A549 (cell line): ENCODE measurements at regions not wholly inside any gene's neighbourhood (a gene's known extent, or its start where the extent isn't known, plus 50 kb on each side); places are given as distances from the start of the nearest gene placed in this dataset.

Experiments used
- ATAC-seq, 2 experiments: fragments of 200-7000 bp in 1 of 2; fragments of >200 bp in 1 of 2; cut with Nextera tagmentation in 1 of 2; cut with Tn5 transposase in 1 of 2; 3 replicates each; pipeline versions ENCODE4 v1.8.0 to v1.9.1; 2018 to 2020; ENCODE audit warnings: mild to moderate bottlenecking in 1 of 2, moderate library complexity in 1 of 2
- CTCF ChIA-PET: fragments of 300-600 bp; sonication (Branson Sonifier 250); formaldehyde crosslinking; extraction: SDS; loops from one replicate; lab custom pipeline; 2021; ENCODE audit warnings: antibody characterized with exemption, inconsistent platforms; lab: Yijun Ruan, JAX
- POLR2A ChIA-PET: fragments of 350-600 bp; formaldehyde crosslinking; extraction: SDS; loops from one replicate; lab custom pipeline; 2021; ENCODE audit warnings: antibody characterized with exemption, inconsistent platforms; lab: Yijun Ruan, JAX
- DNase-seq, 2 experiments: peaks; one replicate each; pipeline versions ENCODE4 v3.0.0 to v3.0.0-alpha.2; 2011 to 2016; ENCODE audit warnings: low read depth in 1 of 2, low spot score in 1 of 2
- FAIRE-seq: peaks from 2 replicates; lab custom pipeline; 2011; peaks lifted over from hg19 to GRCh38; lab: Jason Lieb, UNC
- H3K27ac ChIP-seq, 2 experiments: fragments of >200 bp; sonication (Bioruptor Twin); formaldehyde crosslinking; 3 replicates each; pipeline ENCODE4 v1.5.1; 2016 to 2017
- H3K4me1 ChIP-seq: fragments of >200 bp; sonication (Bioruptor Twin); formaldehyde crosslinking; 3 replicates; pipeline ENCODE4 v1.6.1; 2016
- H3K4me2 ChIP-seq: fragments of >200 bp; sonication (Bioruptor Twin); formaldehyde crosslinking; 3 replicates; pipeline ENCODE4 v1.6.1; 2016
- H3K4me3 ChIP-seq: fragments of >200 bp; sonication (Bioruptor Twin); formaldehyde crosslinking; 3 replicates; pipeline ENCODE4 v1.5.1; 2016
- H3K9me3 ChIP-seq: fragments of >200 bp; sonication (Bioruptor Twin); formaldehyde crosslinking; 3 replicates; pipeline ENCODE4 v1.6.1; 2016
- ATOH8 ChIP-seq: fragments of 250-450 bp; sonication (Bioruptor Pico); IDR thresholded peaks from 2 replicates; pipeline ENCODE4 v1.5.0; 2020; ENCODE audit warnings: low read depth, mild to moderate bottlenecking, moderate library complexity
- BHLHE40 ChIP-seq: IDR thresholded peaks from 2 replicates; pipeline ENCODE4 v1.6.1; 2012; ENCODE audit warnings: low read depth, low read length, inconsistent platforms
- CBX8 ChIP-seq: fragments of 200-600 bp; sonication (generic); IDR thresholded peaks from 2 replicates; pipeline ENCODE4 v1.6.1; 2016
- CEBPB ChIP-seq, 2 experiments: fragments of >200 bp in 1 of 2; sonication (Bioruptor Twin) in 1 of 2; formaldehyde crosslinking in 1 of 2; IDR thresholded peaks; 2 replicates each; pipeline ENCODE4 v1.6.1; 2012 to 2016
- CHD2 ChIP-seq: fragments of 150-350 bp; IDR thresholded peaks from 2 replicates; pipeline ENCODE4 v1.6.1; 2014; ENCODE audit warnings: low read length; ENCODE audit not compliant: partially characterized antibody
- CTCF ChIP-seq: fragments of >200 bp; sonication (Bioruptor Twin); formaldehyde crosslinking; IDR thresholded peaks from 3 replicates; pipeline ENCODE4 v1.5.1; 2016
- E2F6 ChIP-seq: IDR thresholded peaks from 2 replicates; pipeline ENCODE4 v1.6.1; 2012; ENCODE audit warnings: low read depth, borderline replicate concordance
- EHF ChIP-seq: fragments of 250-450 bp; sonication (Bioruptor Pico); IDR thresholded peaks from 2 replicates; pipeline ENCODE4 v1.5.0; 2020; ENCODE audit warnings: mild to moderate bottlenecking
- EHMT2 ChIP-seq: fragments of 200-600 bp; sonication (generic); IDR thresholded peaks from 2 replicates; pipeline ENCODE4 v1.6.1; 2016; ENCODE audit warnings: antibody characterized with exemption, low read depth, mild to moderate bottlenecking, moderate library complexity
- ESRRA ChIP-seq: fragments of 150-350 bp; IDR thresholded peaks from 2 replicates; pipeline ENCODE4 v1.6.1; 2014; ENCODE audit warnings: mild to moderate bottlenecking, low read length, borderline replicate concordance
- HEYL ChIP-seq: fragments of 250-450 bp; sonication (Bioruptor Pico); IDR thresholded peaks from 2 replicates; pipeline ENCODE4 v1.8.0; 2021; ENCODE audit warnings: mild to moderate bottlenecking, moderate library complexity
- HOXB5 ChIP-seq: fragments of 250-450 bp; sonication (Bioruptor Pico); IDR thresholded peaks from 2 replicates; pipeline ENCODE4 v1.5.0; 2020; ENCODE audit warnings: mild to moderate bottlenecking, moderate library complexity
- JUN ChIP-seq, 2 experiments: fragments of >200 bp; sonication (Bioruptor Twin); formaldehyde crosslinking; IDR thresholded peaks; 2 replicates in 1 of 2; 3 replicates in 1 of 2; pipeline ENCODE4 v1.6.1; 2016 to 2017
- JUNB ChIP-seq: fragments of >200 bp; sonication (Bioruptor Twin); formaldehyde crosslinking; IDR thresholded peaks from 2 replicates; pipeline ENCODE4 v1.6.1; 2016
- KDM1A ChIP-seq: fragments of 200-600 bp; sonication (generic); IDR thresholded peaks from 2 replicates; pipeline ENCODE4 v1.6.1; 2016; ENCODE audit warnings: low read depth, mild to moderate bottlenecking
- MAFK ChIP-seq: fragments of 450-650 bp; IDR thresholded peaks from 2 replicates; pipeline ENCODE4 v1.6.1; 2014; ENCODE audit not compliant: partially characterized antibody
- MAX ChIP-seq: IDR thresholded peaks from 2 replicates; pipeline ENCODE4 v1.6.1; 2012
- MAZ ChIP-seq: fragments of 150-350 bp; IDR thresholded peaks from 2 replicates; pipeline ENCODE4 v1.6.1; 2014; ENCODE audit warnings: antibody characterized with exemption, low read depth, low read length, borderline replicate concordance
- NFE2L2 ChIP-seq: fragments of 150-350 bp; conservative IDR thresholded peaks from 2 replicates; pipeline ENCODE4 v1.6.1; 2014; ENCODE audit warnings: low read length
- NR3C1 ChIP-seq: fragments of >200 bp; sonication (Bioruptor Twin); formaldehyde crosslinking; IDR thresholded peaks from 3 replicates; pipeline ENCODE4 v1.6.1; 2017
- POLR2A ChIP-seq: IDR thresholded peaks from 2 replicates; pipeline ENCODE4 v1.6.1; 2012; ENCODE audit warnings: mild to moderate bottlenecking, low read length
- RAD21 ChIP-seq, 2 experiments: fragments of >200 bp in 1 of 2; sonication (Bioruptor Twin) in 1 of 2; formaldehyde crosslinking in 1 of 2; IDR thresholded peaks in 1 of 2; conservative IDR thresholded peaks in 1 of 2; 2 replicates in 1 of 2; 3 replicates in 1 of 2; pipeline ENCODE4 v1.6.1; 2012 to 2018; ENCODE audit warnings: inconsistent platforms in 1 of 2
- RARB ChIP-seq: fragments of 250-450 bp; sonication (Bioruptor Pico); IDR thresholded peaks from 2 replicates; pipeline ENCODE4 v1.8.0; 2021; ENCODE audit warnings: mild to moderate bottlenecking, moderate library complexity
- RCOR1 ChIP-seq: fragments of 150-350 bp; IDR thresholded peaks from 2 replicates; pipeline ENCODE4 v1.6.1; 2014; ENCODE audit warnings: antibody characterized with exemption, low read length, low read depth
- REST ChIP-seq: fragments of 200-600 bp; sonication (generic); IDR thresholded peaks from 2 replicates; pipeline ENCODE4 v1.6.1; 2016; ENCODE audit warnings: antibody characterized with exemption, mild to moderate bottlenecking, moderate library complexity
- SREBF2 ChIP-seq: fragments of 450-650 bp; IDR thresholded peaks from 2 replicates; pipeline ENCODE4 v1.6.1; 2014; ENCODE audit warnings: mild to moderate bottlenecking, moderate library complexity
- TP53 ChIP-seq: fragments of 250-450 bp; sonication (Bioruptor Pico); IDR thresholded peaks from 2 replicates; pipeline ENCODE4 v1.5.0; 2021; ENCODE audit warnings: mild to moderate bottlenecking, moderate library complexity
- USF2 ChIP-seq: fragments of 450-650 bp; IDR thresholded peaks from 2 replicates; pipeline ENCODE4 v1.6.1; 2014; ENCODE audit warnings: antibody characterized with exemption
- ZFP36 ChIP-seq: fragments of 450-650 bp; IDR thresholded peaks from 2 replicates; pipeline ENCODE4 v1.6.1; 2014; ENCODE audit warnings: borderline replicate concordance; ENCODE audit not compliant: partially characterized antibody
- ZNF302 ChIP-seq: fragments of 250-450 bp; sonication (Bioruptor Pico); IDR thresholded peaks from 2 replicates; pipeline ENCODE4 v1.9.0; 2021; ENCODE audit warnings: inconsistent platforms, mild to moderate bottlenecking, moderate library complexity
- WGBS: methylation state at CpG from one replicate; pipeline ENCODE4 v1.1.6; 2017; ENCODE audit errors: missing lambda C conversion rate; 5-methylcytosine and 5-hydroxymethylcytosine counted together

GRCh38 chr2:220120041-220120440 is 492.6 kb downstream of the SLC4A3 start:
- FAIRE-seq (no peak), ATAC-seq (no peak), DNase-seq (no peak)
- no peak overlapping the region for H3K4me3 ChIP-seq
- no peak overlapping the region for H3K27ac ChIP-seq
- no peak overlapping the region for H3K4me2 ChIP-seq
- peaks cover 11% of the 10 kb centered on the region for H3K9me3 ChIP-seq
- ChIA-PET CTCF (interaction anchor here (1.0 kb wide), 1 partner anchor 9 kb away, joined by 3 read pairs; no protein-coding TSS in a partner anchor), POLR2A (no interaction called here)
- TF ChIP-seq E2F6: no peak
- no peak for TF ChIP-seq CTCF
- no peak for TF ChIP-seq CEBPB (IDR thresholded peaks at IDR 0.05)
- no peak for TF ChIP-seq KDM1A
- no peak for TF ChIP-seq NR3C1
- TF ChIP-seq SREBF2: no peak
- TF ChIP-seq MAZ: no peak
- no peak for TF ChIP-seq ATOH8 (CRISPR knock-in tag)
- TF ChIP-seq TP53: no peak
- H3K4me1 ChIP-seq: no peaks in the 10 kb centered on the region
- 23% methylated on average over 2 of the region's 2 CpGs for WGBS

GRCh38 chr2:220123751-220124150 is 496.3 kb downstream of the SLC4A3 start:
- no peaks in the 10 kb centered on the region for H3K4me1 ChIP-seq
- ATAC-seq: no peak
- no peak for TF ChIP-seq BHLHE40
- TF ChIP-seq ZNF302 (CRISPR knock-in tag): no peak
- TF ChIP-seq EHMT2: no peak
- TF ChIP-seq POLR2A: no peak
- TF ChIP-seq RARB (CRISPR knock-in tag): no peak
- no peak for TF ChIP-seq CBX8
- no peak for TF ChIP-seq TP53
- TF ChIP-seq HOXB5 (CRISPR knock-in tag): no peak
- TF ChIP-seq, all 56 proteins: peak for 0
- Histone ChIP-seq H3K27ac (no peak overlapping the region), H3K9me3 (no peaks in the 10 kb centered on the region), H3K4me3 (no peak overlapping the region), H3K4me2 (no peak overlapping the region)
- DNase-seq (no peak), FAIRE-seq (no peak)
- POLR2A ChIA-PET: no interaction called here
- WGBS: 28% methylated on average over 2 of the region's 2 CpGs
- CTCF ChIA-PET: no interaction called here

GRCh38 chr2:220125551-220125950 is 498.1 kb downstream of the SLC4A3 start:
- 72% methylated on average over 8 of the region's 8 CpGs for WGBS
- CTCF ChIA-PET: no interaction called here
- no peak for TF ChIP-seq ZFP36
- no peak for TF ChIP-seq MAFK
- no peak for TF ChIP-seq EHF (CRISPR knock-in tag)
- TF ChIP-seq KDM1A: no peak
- TF ChIP-seq USF2: no peak
- no peak for TF ChIP-seq CHD2
- TF ChIP-seq JUN (IDR thresholded peaks at IDR 0.05): no peak
- TF ChIP-seq HEYL (CRISPR knock-in tag): no peak
- no peak for TF ChIP-seq RCOR1
- TF ChIP-seq MAX: no peak
- TF ChIP-seq NFE2L2: no peak
- no peak for TF ChIP-seq ESRRA
- no peak for TF ChIP-seq RAD21 (conservative IDR thresholded peaks at IDR 0.05 in 1 of 2, IDR thresholded peaks at IDR 0.05 in 1 of 2)
- no peak for TF ChIP-seq REST
- no peak for TF ChIP-seq JUNB
- no peak for TF ChIP-seq CEBPB (IDR thresholded peaks at IDR 0.05)

More at GRCh38 chr2:220125551-220125950, 498.1 kb downstream of the SLC4A3 start:
- Histone ChIP-seq H3K9me3 (peaks cover 3% of the 10 kb centered on the region; the same call in 2 of the 3 replicates), H3K4me2 (no peak overlapping the region), H3K4me3 (no peak overlapping the region), H3K27ac (no peak overlapping the region), H3K4me1 (no peaks in the 10 kb centered on the region)
- POLR2A ChIA-PET: no interaction called here
- FAIRE-seq: no peak
- DNase-seq: no peak
- no peak for ATAC-seq
